ENCODE measurements at regions not wholly inside any gene's neighbourhood (a gene's known extent, or its start where the extent isn't known, plus 50 kb on each side); places are given as distances from the start of the nearest gene placed in this dataset.

- no peak for TF ChIP-seq EZH2 (IDR thresholded peaks at IDR 0.05; ENCODE audit: insufficient read depth, low read length)
- TF ChIP-seq, protein P1, sequence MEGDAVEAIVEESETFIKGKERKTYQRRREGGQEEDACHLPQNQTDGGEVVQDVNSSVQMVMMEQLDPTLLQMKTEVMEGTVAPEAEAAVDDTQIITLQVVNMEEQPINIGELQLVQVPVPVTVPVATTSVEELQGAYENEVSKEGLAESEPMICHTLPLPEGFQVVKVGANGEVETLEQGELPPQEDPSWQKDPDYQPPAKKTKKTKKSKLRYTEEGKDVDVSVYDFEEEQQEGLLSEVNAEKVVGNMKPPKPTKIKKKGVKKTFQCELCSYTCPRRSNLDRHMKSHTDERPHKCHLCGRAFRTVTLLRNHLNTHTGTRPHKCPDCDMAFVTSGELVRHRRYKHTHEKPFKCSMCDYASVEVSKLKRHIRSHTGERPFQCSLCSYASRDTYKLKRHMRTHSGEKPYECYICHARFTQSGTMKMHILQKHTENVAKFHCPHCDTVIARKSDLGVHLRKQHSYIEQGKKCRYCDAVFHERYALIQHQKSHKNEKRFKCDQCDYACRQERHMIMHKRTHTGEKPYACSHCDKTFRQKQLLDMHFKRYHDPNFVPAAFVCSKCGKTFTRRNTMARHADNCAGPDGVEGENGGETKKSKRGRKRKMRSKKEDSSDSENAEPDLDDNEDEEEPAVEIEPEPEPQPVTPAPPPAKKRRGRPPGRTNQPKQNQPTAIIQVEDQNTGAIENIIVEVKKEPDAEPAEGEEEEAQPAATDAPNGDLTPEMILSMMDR (IDR thresholded peaks at IDR 0.05; ENCODE audit: insufficient read depth, low read depth, low read length), result no peak
- FAIRE-seq, result no peak
- H3K9ac ChIP-seq (ENCODE audit: low read length), result no peak overlapping the region
Measured at GRCh38 chr4:100059467-100059866, 109.4 kb upstream of the H2AZ1 start.

GRCh38 chr4:100056701-100057100 is 106.6 kb upstream of the H2AZ1 start:
- H3K27ac ChIP-seq (ENCODE audit: low read depth, low read length), result no peak overlapping the region
- no peak overlapping the region for H3K4me3 ChIP-seq (ENCODE audit: insufficient read depth, low read depth, low read length)
- FAIRE-seq, result no peak
- no peaks in the 10 kb centered on the region for H3K79me2 ChIP-seq (ENCODE audit: insufficient read depth, low read length)
- no peaks in the 10 kb centered on the region for H3K4me1 ChIP-seq (ENCODE audit: insufficient read depth, low read length)
- Mint-ChIP-seq H3K36me3 (ENCODE audit: low read depth, unreplicated experiment) (no peaks in the 10 kb centered on the region), H3K27ac (ENCODE audit: unreplicated experiment) (no peak overlapping the region), H3K4me3 (ENCODE audit: unreplicated experiment) (no peak overlapping the region), H3K4me1 (ENCODE audit: low read depth, unreplicated experiment) (peaks cover 7% of the 10 kb centered on the region), H3K9me3 (ENCODE audit: unreplicated experiment) (no peaks in the 10 kb centered on the region), H3K27me3 (ENCODE audit: low read depth, unreplicated experiment) (no peaks in the 10 kb centered on the region)
- no peak overlapping the region for H3K4me2 ChIP-seq (ENCODE audit: low read length)
- no peaks in the 10 kb centered on the region for H3K9me3 ChIP-seq (ENCODE audit: insufficient read depth, low read depth, low read length)
- DNase-seq (ENCODE audit: low read depth), result no peak
- TF ChIP-seq, protein P1 (IDR thresholded peaks at IDR 0.05; ENCODE audit: insufficient read depth, low read depth, low read length), result no peak
- no peaks in the 10 kb centered on the region for H4K20me1 ChIP-seq (ENCODE audit: insufficient read depth, low read length)
- no peaks in the 10 kb centered on the region for H3K27me3 ChIP-seq (ENCODE audit: insufficient read depth, low read length)
- H2AFZ ChIP-seq (ENCODE audit: low read depth, low read length), result no peak overlapping the region
- H3K36me3 ChIP-seq (ENCODE audit: insufficient read depth, low read length), result no peaks in the 10 kb centered on the region
- H3K9ac ChIP-seq (ENCODE audit: low read length), result no peak overlapping the region

More at GRCh38 chr4:100059467-100059866, 109.4 kb upstream of the H2AZ1 start:
- Mint-ChIP-seq H3K27me3 (ENCODE audit: low read depth, unreplicated experiment) (no peaks in the 10 kb centered on the region), H3K9me3 (ENCODE audit: unreplicated experiment) (no peaks in the 10 kb centered on the region), H3K36me3 (ENCODE audit: low read depth, unreplicated experiment) (no peaks in the 10 kb centered on the region), H3K4me3 (ENCODE audit: unreplicated experiment) (no peak overlapping the region), H3K27ac (ENCODE audit: unreplicated experiment) (no peak overlapping the region), H3K4me1 (ENCODE audit: low read depth, unreplicated experiment) (peaks cover 28% of the 10 kb centered on the region)
- H3K27me3 ChIP-seq (ENCODE audit: insufficient read depth, low read length), result no peaks in the 10 kb centered on the region
- no peak overlapping the region for H3K4me2 ChIP-seq (ENCODE audit: low read length)
- H2AFZ ChIP-seq (ENCODE audit: low read depth, low read length), result no peak overlapping the region
- peaks cover 10% of the 10 kb centered on the region for H3K4me1 ChIP-seq (ENCODE audit: insufficient read depth, low read length)
- H3K27ac ChIP-seq (ENCODE audit: low read depth, low read length), result no peak overlapping the region
- H3K36me3 ChIP-seq (ENCODE audit: insufficient read depth, low read length), result no peaks in the 10 kb centered on the region
- H3K79me2 ChIP-seq (ENCODE audit: insufficient read depth, low read length), result no peaks in the 10 kb centered on the region
- no peaks in the 10 kb centered on the region for H4K20me1 ChIP-seq (ENCODE audit: insufficient read depth, low read length)
- no peaks in the 10 kb centered on the region for H3K9me3 ChIP-seq (ENCODE audit: insufficient read depth, low read depth, low read length)
- DNase-seq (ENCODE audit: low read depth), result no peak
- H3K4me3 ChIP-seq (ENCODE audit: insufficient read depth, low read depth, low read length), result no peak overlapping the region

GRCh38 chr4:100054071-100054470 is 104.0 kb upstream of the H2AZ1 start:
- Histone ChIP-seq H3K9ac (ENCODE audit: low read length) (no peak overlapping the region), H3K79me2 (ENCODE audit: insufficient read depth, low read length) (no peaks in the 10 kb centered on the region), H3K27me3 (ENCODE audit: insufficient read depth, low read length) (no peaks in the 10 kb centered on the region), H3K36me3 (ENCODE audit: insufficient read depth, low read length) (no peaks in the 10 kb centered on the region), H4K20me1 (ENCODE audit: insufficient read depth, low read length) (no peaks in the 10 kb centered on the region), H3K27ac (ENCODE audit: low read depth, low read length) (no peak overlapping the region), H3K9me3 (ENCODE audit: insufficient read depth, low read depth, low read length) (no peaks in the 10 kb centered on the region), H3K4me1 (ENCODE audit: insufficient read depth, low read length) (no peaks in the 10 kb centered on the region), H2AFZ (ENCODE audit: low read depth, low read length) (no peak overlapping the region), H3K4me3 (ENCODE audit: insufficient read depth, low read depth, low read length) (no peak overlapping the region), H3K4me2 (ENCODE audit: low read length) (no peak overlapping the region)
- no peaks in the 10 kb centered on the region for H3K27me3 Mint-ChIP-seq (ENCODE audit: low read depth, unreplicated experiment)
- TF ChIP-seq, protein P1 (IDR thresholded peaks at IDR 0.05; ENCODE audit: insufficient read depth, low read depth, low read length), result no peak
- TF ChIP-seq EZH2 (IDR thresholded peaks at IDR 0.05; ENCODE audit: insufficient read depth, low read length), result no peak
- DNase-seq (ENCODE audit: low read depth), result no peak
- peaks cover 9% of the 10 kb centered on the region for H3K4me1 Mint-ChIP-seq (ENCODE audit: low read depth, unreplicated experiment)
- no peak overlapping the region for H3K27ac Mint-ChIP-seq (ENCODE audit: unreplicated experiment)
- H3K4me3 Mint-ChIP-seq (ENCODE audit: unreplicated experiment), result no peak overlapping the region
- H3K9me3 Mint-ChIP-seq (ENCODE audit: unreplicated experiment), result no peaks in the 10 kb centered on the region
- no peaks in the 10 kb centered on the region for H3K36me3 Mint-ChIP-seq (ENCODE audit: low read depth, unreplicated experiment)
- no peak for FAIRE-seq

All from astrocyte (in vitro differentiated cells and primary cell).